ENCODE measurements at regions not wholly inside any gene's neighbourhood (a gene's known extent, or its start where the extent isn't known, plus 50 kb on each side); places are given as distances from the start of the nearest gene placed in this dataset.

GRCh38 chr1:60965280-60965854 is 117.0 kb upstream of the NFIA start:
- DNase-seq (ENCODE audit: low read depth), result no peak
- TF ChIP-seq, protein P1, sequence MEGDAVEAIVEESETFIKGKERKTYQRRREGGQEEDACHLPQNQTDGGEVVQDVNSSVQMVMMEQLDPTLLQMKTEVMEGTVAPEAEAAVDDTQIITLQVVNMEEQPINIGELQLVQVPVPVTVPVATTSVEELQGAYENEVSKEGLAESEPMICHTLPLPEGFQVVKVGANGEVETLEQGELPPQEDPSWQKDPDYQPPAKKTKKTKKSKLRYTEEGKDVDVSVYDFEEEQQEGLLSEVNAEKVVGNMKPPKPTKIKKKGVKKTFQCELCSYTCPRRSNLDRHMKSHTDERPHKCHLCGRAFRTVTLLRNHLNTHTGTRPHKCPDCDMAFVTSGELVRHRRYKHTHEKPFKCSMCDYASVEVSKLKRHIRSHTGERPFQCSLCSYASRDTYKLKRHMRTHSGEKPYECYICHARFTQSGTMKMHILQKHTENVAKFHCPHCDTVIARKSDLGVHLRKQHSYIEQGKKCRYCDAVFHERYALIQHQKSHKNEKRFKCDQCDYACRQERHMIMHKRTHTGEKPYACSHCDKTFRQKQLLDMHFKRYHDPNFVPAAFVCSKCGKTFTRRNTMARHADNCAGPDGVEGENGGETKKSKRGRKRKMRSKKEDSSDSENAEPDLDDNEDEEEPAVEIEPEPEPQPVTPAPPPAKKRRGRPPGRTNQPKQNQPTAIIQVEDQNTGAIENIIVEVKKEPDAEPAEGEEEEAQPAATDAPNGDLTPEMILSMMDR (IDR thresholded peaks at IDR 0.05; ENCODE audit: control insufficient read depth, extremely low read depth, insufficient read depth), result no peak
- no peak overlapping the region for H3K4me3 ChIP-seq (ENCODE audit: low read depth, low read length)

- H3K4me3 ChIP-seq (ENCODE audit: low read depth, low read length), result no peak overlapping the region
- no peak for DNase-seq (ENCODE audit: low read depth)
- TF ChIP-seq, protein P1 (IDR thresholded peaks at IDR 0.05; ENCODE audit: control insufficient read depth, extremely low read depth, insufficient read depth), result no peak
Measured at GRCh38 chr1:60963167-60963940, 119.0 kb upstream of the NFIA start.

DNA sequence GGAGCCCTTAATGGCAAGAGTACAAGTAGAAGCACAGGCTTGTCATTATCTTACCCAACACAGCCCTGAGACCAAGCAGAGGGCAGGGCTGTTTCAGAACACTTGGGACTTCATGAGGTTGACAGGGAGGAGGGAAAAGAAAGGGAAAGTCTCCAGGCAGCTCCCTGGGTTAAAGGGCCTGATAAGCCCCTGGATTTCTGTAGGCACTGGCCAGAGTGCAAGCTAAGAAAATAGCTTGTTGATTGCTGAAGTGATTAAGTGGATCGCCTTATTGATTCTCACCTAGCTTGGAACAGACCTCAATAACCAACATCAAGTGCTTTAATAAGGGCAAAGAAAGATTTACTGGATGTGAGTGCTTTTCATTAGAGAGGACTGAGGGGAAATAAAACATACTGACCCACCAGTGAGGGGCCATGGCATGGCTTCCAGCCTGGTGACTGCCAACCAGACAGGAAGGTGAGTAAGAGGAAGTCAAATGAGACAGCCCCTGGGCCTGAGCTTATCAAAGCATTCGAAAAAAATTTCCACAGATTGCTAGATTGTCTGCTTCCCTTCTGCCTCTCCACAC is 121.4 kb upstream of the NFIA start:
- TF ChIP-seq, protein P1 (IDR thresholded peaks at IDR 0.05; ENCODE audit: control insufficient read depth, extremely low read depth, insufficient read depth), result no peak
- no peak for DNase-seq (ENCODE audit: low read depth)
- no peak overlapping the region for H3K4me3 ChIP-seq (ENCODE audit: low read depth, low read length)

DNA sequence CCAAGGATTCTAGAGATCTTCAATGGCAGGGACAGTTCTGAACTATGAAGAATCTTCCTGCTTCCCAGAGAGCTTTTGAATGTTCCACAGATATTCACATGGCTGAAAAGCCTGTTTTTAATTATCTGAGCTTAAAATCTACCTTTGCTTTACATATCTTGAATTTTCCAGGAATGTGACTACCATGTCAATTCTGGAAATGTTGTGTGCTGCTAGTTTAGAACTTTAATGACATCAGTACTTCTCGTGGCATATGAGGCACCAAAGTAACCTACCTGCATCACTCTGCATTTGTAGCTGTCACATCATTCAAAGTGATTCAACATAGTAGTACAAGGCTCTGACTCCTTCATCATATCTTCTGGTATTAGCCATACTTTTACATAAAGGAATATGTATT is 122.7 kb upstream of the NFIA start:
- H3K4me3 ChIP-seq (ENCODE audit: low read depth, low read length), result no peak overlapping the region
- no peak for DNase-seq (ENCODE audit: low read depth)
- TF ChIP-seq, protein P1 (IDR thresholded peaks at IDR 0.05; ENCODE audit: control insufficient read depth, extremely low read depth, insufficient read depth), result no peak

- no peak overlapping the region for H3K4me3 ChIP-seq (ENCODE audit: low read depth, low read length)
- no peak for DNase-seq (ENCODE audit: low read depth)
- TF ChIP-seq, protein P1 (IDR thresholded peaks at IDR 0.05; ENCODE audit: control insufficient read depth, extremely low read depth, insufficient read depth), result no peak
Measured at GRCh38 chr1:60958001-60958400, 124.4 kb upstream of the NFIA start.

DNA sequence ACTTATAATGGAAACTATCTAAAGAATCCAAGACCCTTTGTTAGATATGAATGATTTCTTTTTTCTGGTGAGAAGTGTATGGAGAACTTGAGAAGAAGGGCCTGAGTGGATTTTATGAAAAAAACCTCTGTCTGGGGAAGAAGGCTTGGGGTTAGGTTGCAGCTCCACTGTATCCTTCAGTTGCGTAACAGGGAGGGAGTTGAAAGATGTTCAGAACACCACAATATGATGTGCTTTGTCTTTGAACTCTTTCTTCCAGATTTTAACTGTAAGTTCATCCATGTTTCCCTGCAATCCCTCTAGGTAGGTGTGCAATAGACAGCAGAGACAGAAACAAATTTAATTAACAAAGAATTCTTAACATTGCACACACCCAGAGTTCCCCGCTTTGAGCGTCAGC is 125.8 kb upstream of the NFIA start:
- no peak overlapping the region for H3K4me3 ChIP-seq (ENCODE audit: low read depth, low read length)
- DNase-seq (ENCODE audit: low read depth), result no peak
- TF ChIP-seq, protein P1 (IDR thresholded peaks at IDR 0.05; ENCODE audit: control insufficient read depth, extremely low read depth, insufficient read depth), result no peak
